ENCODE measurements at regions not wholly inside any gene's neighbourhood (a gene's known extent, or its start where the extent isn't known, plus 50 kb on each side); places are given as distances from the start of the nearest gene placed in this dataset.
"Not testable (repeated sequence)": the region's sequence is repeated elsewhere in the genome, so short reads cannot be mapped to it uniquely, and the experiment has no call there.

GRCh38 chr20:53664121-53664520, 70.5 kb upstream of the ZNF217 start:
- DNase-seq (ENCODE audit: low read depth), result no peak

- DNase-seq (ENCODE audit: low read depth), result not testable (repeated sequence)
These were observed 69.9 kb upstream of the ZNF217 start for GRCh38 chr20:53663521-53663920.

- no peak for DNase-seq (ENCODE audit: low read depth)
These were observed 69.0 kb upstream of the ZNF217 start for GRCh38 chr20:53662595-53662994.

GRCh38 chr20:53660947-53661381, 67.3 kb upstream of the ZNF217 start:
- no peak for DNase-seq (ENCODE audit: low read depth)

- DNase-seq (ENCODE audit: low read depth), result no peak
These were observed 66.7 kb upstream of the ZNF217 start for GRCh38 chr20:53660078-53660909.

- no peak for DNase-seq (ENCODE audit: low read depth)
These were observed 65.3 kb upstream of the ZNF217 start for GRCh38 chr20:53658973-53659372.

GRCh38 chr20:53658322-53658721, 64.7 kb upstream of the ZNF217 start:
- no peak for DNase-seq (ENCODE audit: low read depth)

- no peak for DNase-seq (ENCODE audit: low read depth)
These were observed 64.1 kb upstream of the ZNF217 start for GRCh38 chr20:53657732-53658131.

- DNase-seq (ENCODE audit: low read depth), result no peak
These were observed 63.6 kb upstream of the ZNF217 start for GRCh38 chr20:53657279-53657678.

- peak; percentile 83 for DNase-seq (ENCODE audit: low read depth)
These were observed 62.9 kb upstream of the ZNF217 start for GRCh38 chr20:53656293-53657202.

GRCh38 chr20:53655625-53656292, 62.1 kb upstream of the ZNF217 start:
- no peak for DNase-seq (ENCODE audit: low read depth)

GRCh38 chr20:53654932-53655624, 61.4 kb upstream of the ZNF217 start:
- no peak for DNase-seq (ENCODE audit: low read depth)

- not testable (repeated sequence) for DNase-seq (ENCODE audit: low read depth)
These were observed 60.9 kb upstream of the ZNF217 start for GRCh38 chr20:53654521-53654920.

- no peak for DNase-seq (ENCODE audit: low read depth)
These were observed 59.3 kb upstream of the ZNF217 start for GRCh38 chr20:53652859-53653517.

- DNase-seq (ENCODE audit: low read depth), result no peak
These were observed 58.6 kb upstream of the ZNF217 start for GRCh38 chr20:53652090-53652858.

GRCh38 chr20:53649493-53649892, 55.9 kb upstream of the ZNF217 start:
- DNase-seq (ENCODE audit: low read depth), result not testable (repeated sequence)

GRCh38 chr20:53647286-53647821, 53.7 kb upstream of the ZNF217 start:
- no peak for DNase-seq (ENCODE audit: low read depth)

- no peak for DNase-seq (ENCODE audit: low read depth)
These were observed 52.9 kb upstream of the ZNF217 start for GRCh38 chr20:53646550-53646949.

GRCh38 chr20:53645582-53645897, 51.9 kb upstream of the ZNF217 start:
- DNase-seq (ENCODE audit: low read depth), result no peak

GRCh38 chr20:53644108-53644507, 50.5 kb upstream of the ZNF217 start:
- DNase-seq (ENCODE audit: low read depth), result not testable (repeated sequence)
